ENCODE measurements at regions not wholly inside any gene's neighbourhood (a gene's known extent, or its start where the extent isn't known, plus 50 kb on each side); places are given as distances from the start of the nearest gene placed in this dataset.

DNA sequence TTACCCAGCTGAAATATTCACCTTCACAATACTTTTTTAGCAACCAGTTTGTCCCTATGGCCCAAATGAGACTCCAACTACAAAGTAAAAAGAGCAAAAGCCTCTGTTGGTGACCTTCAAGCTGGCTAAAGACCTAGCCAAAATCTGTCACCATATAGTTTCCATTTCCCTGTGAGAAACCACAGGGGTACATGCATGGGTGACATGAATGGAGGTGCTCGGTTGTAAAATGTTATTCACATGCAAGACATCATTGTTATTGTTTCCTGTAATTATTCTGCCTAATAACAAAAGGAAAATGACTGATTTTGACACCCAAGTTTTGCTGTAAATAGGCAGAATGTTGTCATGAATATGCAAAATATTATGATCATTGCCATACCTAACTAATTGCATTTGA is 285.3 kb downstream of the ZNF608 start:
- Histone ChIP-seq H3K4me3 (ENCODE audit: insufficient read depth, low read depth, low read length) (no peak overlapping the region), H3K27me3 (ENCODE audit: control insufficient read depth, insufficient read depth, low read length, poor library complexity, severe bottlenecking) (no peaks in the 10 kb centered on the region), H3K4me1 (ENCODE audit: control insufficient read depth, insufficient read depth, low read length) (peaks cover 16% of the 10 kb centered on the region), H3K36me3 (ENCODE audit: control insufficient read depth, insufficient read depth, low read length) (no peaks in the 10 kb centered on the region), H3K27ac (ENCODE audit: insufficient read depth, low read depth, low read length, poor library complexity, severe bottlenecking) (peak overlapping the region; percentile 40), H3K9me3 (ENCODE audit: control insufficient read depth, low read length) (no peaks in the 10 kb centered on the region)
- WGBS, 2 experiments, result 70% methylated on average over 1 of the region's 1 CpG; no CpG with 5 or more reads in 1 of the 2 experiments

DNA sequence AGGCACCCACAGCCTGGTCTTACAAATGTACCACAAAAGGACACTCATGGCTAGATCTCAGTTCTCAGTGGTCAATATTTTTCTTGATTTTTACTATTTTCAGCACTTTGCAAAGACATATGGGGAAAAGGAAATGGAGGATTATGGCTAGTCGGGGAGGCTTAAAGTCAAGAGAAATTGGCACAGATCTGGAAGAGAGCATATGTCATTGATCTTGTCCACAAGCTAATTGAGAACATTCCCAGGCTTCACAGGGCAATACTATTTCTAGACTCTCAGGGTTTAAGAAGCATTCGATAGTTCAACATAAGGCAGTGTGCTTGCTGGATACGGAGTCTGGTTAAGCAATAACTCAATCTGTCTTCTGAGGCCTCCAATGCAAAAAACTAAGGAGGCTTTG is 285.8 kb downstream of the ZNF608 start:
- 94 to 98% methylated on average over 3 of the region's 3 CpGs for WGBS, 2 experiments
- Histone ChIP-seq H3K27me3 (ENCODE audit: control insufficient read depth, insufficient read depth, low read length, poor library complexity, severe bottlenecking) (no peaks in the 10 kb centered on the region), H3K4me3 (ENCODE audit: insufficient read depth, low read depth, low read length) (no peak overlapping the region), H3K27ac (ENCODE audit: insufficient read depth, low read depth, low read length, poor library complexity, severe bottlenecking) (no peak overlapping the region), H3K36me3 (ENCODE audit: control insufficient read depth, insufficient read depth, low read length) (no peaks in the 10 kb centered on the region), H3K4me1 (ENCODE audit: control insufficient read depth, insufficient read depth, low read length) (peaks cover 16% of the 10 kb centered on the region), H3K9me3 (ENCODE audit: control insufficient read depth, low read length) (no peaks in the 10 kb centered on the region)

DNA sequence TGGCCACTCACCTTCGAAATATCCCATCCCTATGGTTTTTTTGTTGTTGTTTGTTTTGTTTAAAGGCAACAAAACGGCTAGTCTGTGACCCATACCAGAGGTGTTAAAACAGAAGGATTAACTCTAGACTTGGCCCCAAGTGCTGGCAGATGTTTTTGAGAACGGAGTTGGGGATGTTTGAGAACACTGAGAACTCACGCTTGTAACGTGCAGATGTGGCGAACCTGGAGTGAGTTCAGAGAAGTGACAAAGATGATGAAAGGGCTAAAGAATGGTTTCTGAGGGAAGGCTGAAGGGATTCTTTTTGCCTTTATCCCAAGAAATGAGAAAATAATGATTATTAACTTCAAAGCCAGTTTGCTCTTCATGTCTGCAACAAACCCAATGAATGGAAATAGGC is 286.5 kb downstream of the ZNF608 start:
- Histone ChIP-seq H3K36me3 (ENCODE audit: control insufficient read depth, insufficient read depth, low read length) (no peaks in the 10 kb centered on the region), H3K4me1 (ENCODE audit: control insufficient read depth, insufficient read depth, low read length) (peaks cover 16% of the 10 kb centered on the region), H3K9me3 (ENCODE audit: control insufficient read depth, low read length) (no peaks in the 10 kb centered on the region), H3K27me3 (ENCODE audit: control insufficient read depth, insufficient read depth, low read length, poor library complexity, severe bottlenecking) (no peaks in the 10 kb centered on the region), H3K4me3 (ENCODE audit: insufficient read depth, low read depth, low read length) (no peak overlapping the region), H3K27ac (ENCODE audit: insufficient read depth, low read depth, low read length, poor library complexity, severe bottlenecking) (no peak overlapping the region)
- WGBS, 2 experiments, result 93 to 94% methylated on average over 6 of the region's 6 CpGs

DNA sequence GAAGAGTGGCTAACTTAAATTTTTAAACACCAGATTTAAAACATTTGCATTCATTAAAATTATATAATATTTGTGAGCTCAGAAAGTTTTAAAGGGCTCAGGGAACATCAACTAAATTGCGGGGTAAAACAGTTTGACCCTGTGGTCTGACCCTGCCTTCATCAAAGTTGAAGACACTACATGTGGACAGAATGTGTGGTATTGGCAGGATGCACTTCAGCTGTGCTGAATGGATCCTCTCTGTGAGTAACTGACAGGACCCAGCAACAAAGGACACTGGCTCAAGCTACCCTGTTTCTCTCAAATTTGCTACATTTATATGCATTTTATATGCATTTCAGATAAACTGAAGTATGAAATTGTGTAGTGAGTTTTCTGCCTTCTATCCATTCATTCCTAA is 288.5 kb downstream of the ZNF608 start:
- Histone ChIP-seq H3K4me3 (ENCODE audit: insufficient read depth, low read depth, low read length) (no peak overlapping the region), H3K27me3 (ENCODE audit: control insufficient read depth, insufficient read depth, low read length, poor library complexity, severe bottlenecking) (no peaks in the 10 kb centered on the region), H3K36me3 (ENCODE audit: control insufficient read depth, insufficient read depth, low read length) (no peaks in the 10 kb centered on the region), H3K4me1 (ENCODE audit: control insufficient read depth, insufficient read depth, low read length) (peaks cover 16% of the 10 kb centered on the region), H3K27ac (ENCODE audit: insufficient read depth, low read depth, low read length, poor library complexity, severe bottlenecking) (no peak overlapping the region), H3K9me3 (ENCODE audit: control insufficient read depth, low read length) (no peaks in the 10 kb centered on the region)
- WGBS, 2 experiments, result 92 to 96% methylated on average over 1 of the region's 1 CpG

DNA sequence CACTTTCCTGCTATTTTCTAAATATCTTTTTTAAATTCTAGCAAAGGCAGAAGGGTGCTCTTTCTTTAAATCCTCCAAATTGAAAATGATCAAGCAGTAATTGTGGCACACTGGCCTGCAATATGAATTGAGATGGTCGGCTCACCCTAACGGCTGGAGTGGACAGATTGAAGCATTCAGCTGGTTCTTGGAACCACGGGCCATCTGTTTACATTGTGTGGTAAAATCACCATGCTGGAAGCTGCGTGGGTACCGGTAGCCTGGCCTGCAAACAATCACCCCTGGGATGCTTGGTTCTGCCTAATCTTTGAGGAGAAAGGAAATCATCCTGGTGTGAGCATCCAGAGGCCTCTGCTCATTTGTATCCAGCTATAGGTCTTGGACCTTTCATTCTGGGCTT is 289.3 kb downstream of the ZNF608 start:
- WGBS, 2 experiments, result 64 to 68% methylated on average over 5 of the region's 5 CpGs
- Histone ChIP-seq H3K36me3 (ENCODE audit: control insufficient read depth, insufficient read depth, low read length) (no peaks in the 10 kb centered on the region), H3K4me3 (ENCODE audit: insufficient read depth, low read depth, low read length) (no peak overlapping the region), H3K4me1 (ENCODE audit: control insufficient read depth, insufficient read depth, low read length) (peaks cover 13% of the 10 kb centered on the region), H3K9me3 (ENCODE audit: control insufficient read depth, low read length) (no peaks in the 10 kb centered on the region), H3K27ac (ENCODE audit: insufficient read depth, low read depth, low read length, poor library complexity, severe bottlenecking) (no peak overlapping the region), H3K27me3 (ENCODE audit: control insufficient read depth, insufficient read depth, low read length, poor library complexity, severe bottlenecking) (no peaks in the 10 kb centered on the region)

DNA sequence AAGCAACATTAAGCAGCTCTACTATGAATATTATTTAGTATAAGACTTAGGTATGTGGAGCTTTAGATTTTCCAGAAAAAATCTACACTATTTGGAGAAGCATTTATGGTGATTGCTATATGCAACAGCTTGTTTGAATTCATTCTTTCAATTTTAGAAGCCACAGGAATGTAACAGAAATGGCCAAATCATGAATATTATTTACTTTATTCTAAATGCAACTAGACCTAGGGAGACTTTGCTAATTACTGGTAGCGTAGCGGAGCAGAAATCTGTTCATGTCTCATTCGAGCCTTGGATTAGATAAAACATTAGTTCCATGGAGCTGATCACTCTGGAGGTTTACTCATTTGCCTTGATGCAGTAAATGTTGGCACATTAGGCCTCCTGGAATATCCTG is 290.2 kb downstream of the ZNF608 start:
- Histone ChIP-seq H3K4me3 (ENCODE audit: insufficient read depth, low read depth, low read length) (no peak overlapping the region), H3K9me3 (ENCODE audit: control insufficient read depth, low read length) (no peaks in the 10 kb centered on the region), H3K27me3 (ENCODE audit: control insufficient read depth, insufficient read depth, low read length, poor library complexity, severe bottlenecking) (no peaks in the 10 kb centered on the region), H3K36me3 (ENCODE audit: control insufficient read depth, insufficient read depth, low read length) (no peaks in the 10 kb centered on the region), H3K4me1 (ENCODE audit: control insufficient read depth, insufficient read depth, low read length) (peaks cover 11% of the 10 kb centered on the region), H3K27ac (ENCODE audit: insufficient read depth, low read depth, low read length, poor library complexity, severe bottlenecking) (no peak overlapping the region)
- 94 to 97% methylated on average over 3 of the region's 3 CpGs for WGBS, 2 experiments

DNA sequence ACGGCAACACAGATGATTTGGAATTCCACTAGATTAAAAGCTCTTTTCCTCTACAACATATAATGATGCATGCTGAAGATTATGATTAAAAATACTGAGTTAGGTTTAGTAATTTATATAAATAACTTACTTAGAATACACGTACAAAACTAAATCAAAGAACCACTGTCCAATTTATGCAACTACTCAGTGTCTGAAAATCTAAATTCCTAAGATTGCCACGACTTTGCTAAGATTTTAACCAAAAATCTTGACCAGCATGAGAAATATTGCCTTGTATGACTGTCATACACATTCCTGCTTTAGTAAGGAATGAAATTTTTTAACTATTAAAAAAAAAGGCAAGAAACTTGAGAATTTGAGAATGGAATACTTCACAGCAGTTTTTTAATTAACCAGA is 292.4 kb downstream of the ZNF608 start:
- no peaks in the 10 kb centered on the region for H3K36me3 ChIP-seq (ENCODE audit: control insufficient read depth, insufficient read depth, low read length)
- WGBS, 2 experiments, result 83 to 94% methylated on average over 3 of the region's 3 CpGs

DNA sequence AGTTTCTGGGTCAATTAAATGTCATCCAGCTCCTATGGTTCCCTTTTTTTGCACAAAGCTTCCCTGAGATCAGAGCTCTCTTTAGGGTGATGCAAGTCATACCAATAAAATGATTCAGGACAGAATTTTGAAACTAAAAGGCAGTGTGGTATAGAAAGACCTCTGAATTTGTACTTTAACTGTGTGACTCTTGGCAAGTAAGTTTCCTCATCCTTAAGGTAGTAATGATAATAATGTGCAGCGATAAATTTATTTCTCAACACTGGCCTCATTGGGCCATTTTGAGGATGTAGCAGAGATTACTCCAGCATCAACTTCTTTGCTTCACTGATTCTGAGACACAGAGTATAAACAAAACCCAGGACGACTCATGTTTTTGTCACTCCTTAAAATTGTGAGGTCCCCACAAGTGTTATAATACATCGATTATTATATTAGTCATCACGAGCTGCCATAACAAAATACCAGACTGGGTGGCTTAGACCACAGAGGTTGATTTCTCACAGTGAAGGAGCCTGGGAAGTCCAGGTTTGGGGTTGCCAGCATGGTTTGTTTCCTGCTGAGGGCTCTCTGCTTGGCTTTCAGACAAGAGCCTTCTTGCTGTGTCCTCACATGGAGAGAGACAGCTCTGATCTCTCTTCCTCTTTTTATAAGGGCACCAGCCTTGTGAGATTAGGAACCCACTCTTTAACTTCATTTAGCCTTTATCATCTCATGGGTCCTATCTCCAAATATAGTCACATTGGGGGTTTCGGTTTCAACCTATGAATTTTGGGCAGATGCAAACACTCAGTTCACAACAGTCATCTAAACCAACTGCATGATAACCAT is 293.0 kb downstream of the ZNF608 start:
- Histone ChIP-seq H3K27ac (ENCODE audit: insufficient read depth, low read depth, low read length, poor library complexity, severe bottlenecking) (no peak overlapping the region), H3K4me1 (ENCODE audit: control insufficient read depth, insufficient read depth, low read length) (peaks cover 9% of the 10 kb centered on the region), H3K4me3 (ENCODE audit: insufficient read depth, low read depth, low read length) (no peak overlapping the region), H3K27me3 (ENCODE audit: control insufficient read depth, insufficient read depth, low read length, poor library complexity, severe bottlenecking) (no peaks in the 10 kb centered on the region), H3K36me3 (ENCODE audit: control insufficient read depth, insufficient read depth, low read length) (no peaks in the 10 kb centered on the region), H3K9me3 (ENCODE audit: control insufficient read depth, low read length) (no peaks in the 10 kb centered on the region)
- 94 to 99% methylated on average over 5 of the region's 5 CpGs for WGBS, 2 experiments

More for the DNA sequence above, 292.4 kb downstream of the ZNF608 start:
- Histone ChIP-seq H3K27ac (ENCODE audit: insufficient read depth, low read depth, low read length, poor library complexity, severe bottlenecking) (no peak overlapping the region), H3K4me3 (ENCODE audit: insufficient read depth, low read depth, low read length) (no peak overlapping the region), H3K27me3 (ENCODE audit: control insufficient read depth, insufficient read depth, low read length, poor library complexity, severe bottlenecking) (no peaks in the 10 kb centered on the region), H3K9me3 (ENCODE audit: control insufficient read depth, low read length) (no peaks in the 10 kb centered on the region), H3K4me1 (ENCODE audit: control insufficient read depth, insufficient read depth, low read length) (peaks cover 11% of the 10 kb centered on the region)

DNA sequence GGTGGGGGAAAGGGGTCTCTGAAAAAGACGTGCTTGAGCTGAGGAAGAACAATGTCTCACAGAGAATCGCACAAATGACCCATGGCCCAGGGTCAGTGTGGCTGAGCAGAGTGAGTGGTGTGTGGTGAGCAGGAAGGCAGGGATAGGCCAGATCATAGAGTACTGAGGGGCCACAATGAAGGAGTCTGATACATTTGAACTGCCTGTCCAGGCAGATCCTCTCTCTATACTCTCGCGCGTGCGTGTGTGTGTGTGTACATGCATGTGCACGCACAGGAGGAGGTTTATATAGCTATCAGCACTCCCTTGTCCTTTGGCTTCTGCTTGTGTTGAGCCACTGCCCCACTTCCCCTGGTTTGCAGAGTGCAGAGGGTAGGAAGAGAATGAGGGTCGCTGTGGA is 294.0 kb downstream of the ZNF608 start:
- no peaks in the 10 kb centered on the region for H3K36me3 ChIP-seq (ENCODE audit: control insufficient read depth, insufficient read depth, low read length)
- H3K27me3 ChIP-seq (ENCODE audit: control insufficient read depth, insufficient read depth, low read length, poor library complexity, severe bottlenecking), result no peaks in the 10 kb centered on the region
- peaks cover 5% of the 10 kb centered on the region for H3K4me1 ChIP-seq (ENCODE audit: control insufficient read depth, insufficient read depth, low read length)
- no peak overlapping the region for H3K27ac ChIP-seq (ENCODE audit: insufficient read depth, low read depth, low read length, poor library complexity, severe bottlenecking)
- no peak overlapping the region for H3K4me3 ChIP-seq (ENCODE audit: insufficient read depth, low read depth, low read length)
- WGBS, 2 experiments, result 91 to 94% methylated on average over 8 of the region's 8 CpGs
- no peaks in the 10 kb centered on the region for H3K9me3 ChIP-seq (ENCODE audit: control insufficient read depth, low read length)

DNA sequence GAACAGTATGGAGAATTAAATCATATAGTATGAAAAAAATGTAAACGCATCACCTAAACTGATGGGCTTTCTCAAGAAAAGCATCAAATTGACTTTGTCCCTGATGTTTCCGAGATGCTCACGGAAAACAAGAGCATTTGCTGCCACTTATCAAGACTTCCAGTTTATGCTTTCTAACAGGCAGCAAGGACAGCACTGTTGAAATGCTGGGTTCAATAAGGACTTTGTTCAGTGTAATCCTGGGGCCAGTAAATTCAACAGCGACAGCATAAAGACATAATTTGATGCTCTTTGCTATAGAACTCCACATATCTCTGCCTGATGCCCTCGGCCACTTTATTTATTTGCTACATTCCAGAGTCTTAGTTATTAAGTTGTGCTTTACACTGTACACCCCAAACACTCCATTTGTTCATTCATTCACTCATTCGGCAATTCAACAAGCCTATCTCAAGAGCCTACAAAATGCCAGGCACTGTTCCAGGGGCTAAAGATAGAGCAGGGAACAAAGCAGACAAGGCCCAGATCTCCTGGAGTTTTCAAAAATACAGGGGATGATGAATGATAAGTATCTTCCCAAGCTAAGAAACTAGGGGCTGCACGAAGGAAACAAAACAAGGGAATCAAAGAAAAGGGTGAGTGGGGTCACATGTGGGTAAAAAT is 294.6 kb downstream of the ZNF608 start:
- Histone ChIP-seq H3K27ac (ENCODE audit: insufficient read depth, low read depth, low read length, poor library complexity, severe bottlenecking) (no peak overlapping the region), H3K27me3 (ENCODE audit: control insufficient read depth, insufficient read depth, low read length, poor library complexity, severe bottlenecking) (no peaks in the 10 kb centered on the region), H3K4me1 (ENCODE audit: control insufficient read depth, insufficient read depth, low read length) (peaks cover 7% of the 10 kb centered on the region), H3K9me3 (ENCODE audit: control insufficient read depth, low read length) (no peaks in the 10 kb centered on the region), H3K4me3 (ENCODE audit: insufficient read depth, low read depth, low read length) (no peak overlapping the region), H3K36me3 (ENCODE audit: control insufficient read depth, insufficient read depth, low read length) (no peaks in the 10 kb centered on the region)
- 90 to 96% methylated on average over 7 of the region's 7 CpGs for WGBS, 2 experiments

All from ectodermal cell (in vitro differentiated cells).